OCI-LY1 (cell line): ENCODE measurements at regions not wholly inside any gene's neighbourhood (a gene's known extent, or its start where the extent isn't known, plus 50 kb on each side); places are given as distances from the start of the nearest gene placed in this dataset.

Source experiments
- CTCF ChIP-seq: fragments of 200-600 bp; sonication (generic), shearing (Covaris generic); IDR thresholded peaks from 2 replicates; pipeline ENCODE4 v1.5.1; 2017; ENCODE audit warnings: mild to moderate bottlenecking, antibody characterized with exemption, low read length, moderate library complexity, mixed read lengths
- EZH2 ChIP-seq: fragments of 200-600 bp; sonication (generic), shearing (Covaris generic); IDR thresholded peaks from 2 replicates; pipeline ENCODE4 v1.8.0; 2017; ENCODE audit warnings: borderline replicate concordance, mixed run types, mild to moderate bottlenecking, antibody characterized with exemption, low read length, moderate library complexity, mixed read lengths

- TF ChIP-seq CTCF (no peak), EZH2 (no peak)
Observed at GRCh38 chrY:21254476-21254875, 256.7 kb upstream of the RBMY1B start.
